Fibroblast of peridontal ligament (primary cell): ENCODE measurements at regions not wholly inside any gene's neighbourhood (a gene's known extent, or its start where the extent isn't known, plus 50 kb on each side); places are given as distances from the start of the nearest gene placed in this dataset.

Experiments
- DNase-seq: peaks from one replicate; pipeline ENCODE4 v3.0.0-alpha.2; 2010; ENCODE audit errors: extremely low read depth

GRCh38 chr18:2104620-2105462, 466.5 kb downstream of the METTL4 start:
- DNase-seq = peak; percentile 53

GRCh38 chr18:2108591-2108990, 462.7 kb downstream of the METTL4 start:
- peak; percentile 41 for DNase-seq

GRCh38 chr18:2111456-2111855, 459.8 kb downstream of the METTL4 start:
- peak; percentile 34 for DNase-seq

GRCh38 chr18:2112435-2113045, 458.8 kb downstream of the METTL4 start:
- no peak for DNase-seq

- DNase-seq = no peak
Measured at GRCh38 chr18:2114289-2114688, 457.0 kb downstream of the METTL4 start.

- DNase-seq = no peak
Measured at GRCh38 chr18:2114765-2115164, 456.5 kb downstream of the METTL4 start.

- no peak for DNase-seq
Measured at GRCh38 chr18:2121224-2121623, 450.1 kb downstream of the METTL4 start.

GRCh38 chr18:2123077-2123476, 448.2 kb downstream of the METTL4 start:
- no peak for DNase-seq

GRCh38 chr18:2134364-2134763, 436.9 kb downstream of the METTL4 start:
- DNase-seq = no peak

- no peak for DNase-seq
Measured at GRCh38 chr18:2135309-2135708, 436.0 kb downstream of the METTL4 start.

- DNase-seq = no peak
Measured at GRCh38 chr18:2138552-2138951, 432.8 kb downstream of the METTL4 start.

GRCh38 chr18:2139691-2140090, 431.6 kb downstream of the METTL4 start:
- DNase-seq = peak; percentile 76

GRCh38 chr18:2143636-2144035, 427.7 kb downstream of the METTL4 start:
- DNase-seq = peak; percentile 45

- DNase-seq = no peak
Measured at GRCh38 chr18:2144811-2145210, 426.5 kb downstream of the METTL4 start.

- no peak for DNase-seq
Measured at GRCh38 chr18:2146092-2146491, 425.2 kb downstream of the METTL4 start.

GRCh38 chr18:2146754-2147153, 424.6 kb downstream of the METTL4 start:
- no peak for DNase-seq

- peak; percentile 81 for DNase-seq
Measured at GRCh38 chr18:2147476-2148230, 423.7 kb downstream of the METTL4 start.

- DNase-seq = peak; percentile 76
Measured at GRCh38 chr18:2148823-2149222, 422.5 kb downstream of the METTL4 start.

- DNase-seq = peak; percentile 64
Measured at GRCh38 chr18:2150566-2150965, 420.7 kb downstream of the METTL4 start.

- DNase-seq = no peak
Measured at GRCh38 chr18:2154278-2154677, 417.0 kb downstream of the METTL4 start.

GRCh38 chr18:2164644-2165550, 406.4 kb downstream of the METTL4 start:
- no peak for DNase-seq
